HCT116 (cell line): ENCODE measurements at regions not wholly inside any gene's neighbourhood (a gene's known extent, or its start where the extent isn't known, plus 50 kb on each side); places are given as distances from the start of the nearest gene placed in this dataset.

Experiments used
- CEBPB ChIP-seq: IDR thresholded peaks from 2 replicates; pipeline ENCODE4 v1.6.1; 2012; ENCODE audit warnings: low read depth
- EGR1 ChIP-seq: IDR thresholded peaks from 2 replicates; pipeline ENCODE4 v1.6.1; 2012; ENCODE audit warnings: low read depth
- EZH2 ChIP-seq: fragments of 200-600 bp; sonication (generic); IDR thresholded peaks from 2 replicates; pipeline ENCODE4 v1.6.1; 2017; ENCODE audit warnings: antibody characterized with exemption, mixed run types
- EZH2phosphoT487 ChIP-seq: fragments of 200-600 bp; IDR thresholded peaks from 2 replicates; pipeline ENCODE4 v1.6.1; 2018; ENCODE audit warnings: antibody characterized with exemption, borderline replicate concordance
- JUND ChIP-seq: IDR thresholded peaks from 2 replicates; pipeline ENCODE4 v1.6.1; 2012
- POLR2A ChIP-seq: IDR thresholded peaks from 2 replicates; pipeline ENCODE4 v1.7.0; 2011; ENCODE audit warnings: borderline replicate concordance; ENCODE audit not compliant: insufficient read depth, insufficient read length; ENCODE audit errors: extremely low read depth
- POLR2AphosphoS5 ChIP-seq: IDR thresholded peaks from 2 replicates; pipeline ENCODE4 v1.6.1; 2011; ENCODE audit warnings: mild to moderate bottlenecking, low read depth, low read length, moderate library complexity
- RAD21 ChIP-seq: IDR thresholded peaks from 2 replicates; pipeline ENCODE4 v1.6.1; 2012; ENCODE audit warnings: low read depth, mild to moderate bottlenecking
- SIN3A ChIP-seq: IDR thresholded peaks from 2 replicates; pipeline ENCODE4 v1.6.1; 2012; ENCODE audit warnings: low read depth
- YY1 ChIP-seq: IDR thresholded peaks from 2 replicates; pipeline ENCODE4 v1.6.1; 2011; ENCODE audit warnings: low read length, low read depth, moderate library complexity, mild to moderate bottlenecking; ENCODE audit not compliant: insufficient replicate concordance; ENCODE audit errors: extremely low read depth
- TF ChIP-seq, protein P1 (sequence below), 3 experiments: fragments of 200-600 bp in 1 of 3; sonication (generic) in 1 of 3; IDR thresholded peaks in 2 of 3; conservative IDR thresholded peaks in 1 of 3; 2 replicates each; pipeline ENCODE4 v1.5.1; 2012 to 2017; ENCODE audit warnings: low read depth in 2 of 3, low read length in 2 of 3, antibody characterized with exemption in 1 of 3, borderline replicate concordance in 1 of 3, control low read depth in 1 of 3, mild to moderate bottlenecking in 1 of 3, mixed read lengths in 1 of 3, mixed run types in 1 of 3, moderate library complexity in 1 of 3; ENCODE audit not compliant: insufficient read depth in 1 of 3
- TF ChIP-seq, protein P2 (sequence below): IDR thresholded peaks from 2 replicates; pipeline ENCODE4 v1.6.1; 2012
- TF ChIP-seq, protein P3 (sequence below): IDR thresholded peaks from 2 replicates; pipeline ENCODE4 v1.6.1; 2012; ENCODE audit warnings: low read depth

GRCh38 chr11:69554849-69555248, 73.4 kb downstream of the LINC01488 start:
- TF ChIP-seq, protein P1, sequence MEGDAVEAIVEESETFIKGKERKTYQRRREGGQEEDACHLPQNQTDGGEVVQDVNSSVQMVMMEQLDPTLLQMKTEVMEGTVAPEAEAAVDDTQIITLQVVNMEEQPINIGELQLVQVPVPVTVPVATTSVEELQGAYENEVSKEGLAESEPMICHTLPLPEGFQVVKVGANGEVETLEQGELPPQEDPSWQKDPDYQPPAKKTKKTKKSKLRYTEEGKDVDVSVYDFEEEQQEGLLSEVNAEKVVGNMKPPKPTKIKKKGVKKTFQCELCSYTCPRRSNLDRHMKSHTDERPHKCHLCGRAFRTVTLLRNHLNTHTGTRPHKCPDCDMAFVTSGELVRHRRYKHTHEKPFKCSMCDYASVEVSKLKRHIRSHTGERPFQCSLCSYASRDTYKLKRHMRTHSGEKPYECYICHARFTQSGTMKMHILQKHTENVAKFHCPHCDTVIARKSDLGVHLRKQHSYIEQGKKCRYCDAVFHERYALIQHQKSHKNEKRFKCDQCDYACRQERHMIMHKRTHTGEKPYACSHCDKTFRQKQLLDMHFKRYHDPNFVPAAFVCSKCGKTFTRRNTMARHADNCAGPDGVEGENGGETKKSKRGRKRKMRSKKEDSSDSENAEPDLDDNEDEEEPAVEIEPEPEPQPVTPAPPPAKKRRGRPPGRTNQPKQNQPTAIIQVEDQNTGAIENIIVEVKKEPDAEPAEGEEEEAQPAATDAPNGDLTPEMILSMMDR (IDR thresholded peaks at IDR 0.05 in 2 of 3, conservative IDR thresholded peaks at IDR 0.05 in 1 of 3; ENCODE audit: borderline replicate concordance in 1 of 3, insufficient read depth in 1 of 3, low read depth in 2 of 3, low read length in 2 of 3), result no peak
- no peak for TF ChIP-seq CEBPB
- TF ChIP-seq, protein P2, sequence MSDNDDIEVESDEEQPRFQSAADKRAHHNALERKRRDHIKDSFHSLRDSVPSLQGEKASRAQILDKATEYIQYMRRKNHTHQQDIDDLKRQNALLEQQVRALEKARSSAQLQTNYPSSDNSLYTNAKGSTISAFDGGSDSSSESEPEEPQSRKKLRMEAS, result no peak
- no peak for TF ChIP-seq SIN3A
- no peak for TF ChIP-seq EZH2phosphoT487
- TF ChIP-seq POLR2A, result no peak
- TF ChIP-seq YY1, result no peak
- TF ChIP-seq EGR1, result no peak
- TF ChIP-seq, protein P3, sequence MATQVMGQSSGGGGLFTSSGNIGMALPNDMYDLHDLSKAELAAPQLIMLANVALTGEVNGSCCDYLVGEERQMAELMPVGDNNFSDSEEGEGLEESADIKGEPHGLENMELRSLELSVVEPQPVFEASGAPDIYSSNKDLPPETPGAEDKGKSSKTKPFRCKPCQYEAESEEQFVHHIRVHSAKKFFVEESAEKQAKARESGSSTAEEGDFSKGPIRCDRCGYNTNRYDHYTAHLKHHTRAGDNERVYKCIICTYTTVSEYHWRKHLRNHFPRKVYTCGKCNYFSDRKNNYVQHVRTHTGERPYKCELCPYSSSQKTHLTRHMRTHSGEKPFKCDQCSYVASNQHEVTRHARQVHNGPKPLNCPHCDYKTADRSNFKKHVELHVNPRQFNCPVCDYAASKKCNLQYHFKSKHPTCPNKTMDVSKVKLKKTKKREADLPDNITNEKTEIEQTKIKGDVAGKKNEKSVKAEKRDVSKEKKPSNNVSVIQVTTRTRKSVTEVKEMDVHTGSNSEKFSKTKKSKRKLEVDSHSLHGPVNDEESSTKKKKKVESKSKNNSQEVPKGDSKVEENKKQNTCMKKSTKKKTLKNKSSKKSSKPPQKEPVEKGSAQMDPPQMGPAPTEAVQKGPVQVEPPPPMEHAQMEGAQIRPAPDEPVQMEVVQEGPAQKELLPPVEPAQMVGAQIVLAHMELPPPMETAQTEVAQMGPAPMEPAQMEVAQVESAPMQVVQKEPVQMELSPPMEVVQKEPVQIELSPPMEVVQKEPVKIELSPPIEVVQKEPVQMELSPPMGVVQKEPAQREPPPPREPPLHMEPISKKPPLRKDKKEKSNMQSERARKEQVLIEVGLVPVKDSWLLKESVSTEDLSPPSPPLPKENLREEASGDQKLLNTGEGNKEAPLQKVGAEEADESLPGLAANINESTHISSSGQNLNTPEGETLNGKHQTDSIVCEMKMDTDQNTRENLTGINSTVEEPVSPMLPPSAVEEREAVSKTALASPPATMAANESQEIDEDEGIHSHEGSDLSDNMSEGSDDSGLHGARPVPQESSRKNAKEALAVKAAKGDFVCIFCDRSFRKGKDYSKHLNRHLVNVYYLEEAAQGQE, result no peak
- no peak for TF ChIP-seq JUND
- no peak for TF ChIP-seq RAD21
- TF ChIP-seq EZH2, result no peak
- TF ChIP-seq POLR2AphosphoS5, result no peak
